Neuronal stem cell (in vitro differentiated cells): ENCODE measurements at regions not wholly inside any gene's neighbourhood (a gene's known extent, or its start where the extent isn't known, plus 50 kb on each side); places are given as distances from the start of the nearest gene placed in this dataset.

Source experiments
- DNase-seq: peaks from one replicate; pipeline ENCODE4 v3.0.0-alpha.2; 2013; ENCODE audit warnings: low spot score
- H2AFZ ChIP-seq: one replicate; pipeline ENCODE4 v1.6.1; 2013; ENCODE audit warnings: mild to moderate bottlenecking, low read length, inconsistent platforms
- H2AK5ac ChIP-seq: 2 replicates; pipeline ENCODE4 v1.6.1; 2013; ENCODE audit warnings: low read depth, mild to moderate bottlenecking, inconsistent platforms, low read length, moderate library complexity, mixed read lengths
- H2BK120ac ChIP-seq: 2 replicates; pipeline ENCODE4 v1.6.1; 2013; ENCODE audit warnings: low read depth, mild to moderate bottlenecking, inconsistent platforms, low read length, moderate library complexity, mixed read lengths
- H2BK12ac ChIP-seq: one replicate; pipeline ENCODE4 v1.6.1; 2013; ENCODE audit warnings: low read length, inconsistent platforms
- H2BK15ac ChIP-seq: 2 replicates; pipeline ENCODE4 v1.6.1; 2013; ENCODE audit warnings: mild to moderate bottlenecking, low read length, inconsistent platforms, mixed read lengths
- H2BK5ac ChIP-seq: one replicate; pipeline ENCODE4 v1.6.1; 2013; ENCODE audit warnings: inconsistent platforms, mild to moderate bottlenecking, low read length, moderate library complexity
- H3K14ac ChIP-seq: one replicate; pipeline ENCODE4 v1.6.1; 2013; ENCODE audit warnings: low read length, inconsistent platforms
- H3K18ac ChIP-seq: 2 replicates; pipeline ENCODE4 v1.6.1; 2013; ENCODE audit warnings: low read length, inconsistent platforms
- H3K23ac ChIP-seq: 2 replicates; pipeline ENCODE4 v1.6.1; 2013; ENCODE audit warnings: low read depth, mild to moderate bottlenecking, mixed read lengths, low read length, inconsistent platforms; ENCODE audit not compliant: poor library complexity
- H3K27ac ChIP-seq: replicated peaks from 3 replicates; pipeline ENCODE4 v1.5.1; 2013; ENCODE audit warnings: low read length, inconsistent platforms
- H3K27me3 ChIP-seq, 3 experiments: 2 replicates each; pipeline ENCODE4 v1.6.1; 2013; ENCODE audit warnings: low read length in 3 of 3, mild to moderate bottlenecking in 2 of 3, inconsistent platforms in 1 of 3, low read depth in 1 of 3, mixed read lengths in 1 of 3, moderate library complexity in 1 of 3; ENCODE audit not compliant: control insufficient read depth in 3 of 3, insufficient read depth in 3 of 3
- H3K36me3 ChIP-seq, 2 donors: replicated peaks in 1 of 2; 2 replicates each; pipeline ENCODE4 v1.6.1; 2013; ENCODE audit warnings: low read length in 2 of 2; ENCODE audit not compliant: control insufficient read depth in 2 of 2, insufficient read depth in 2 of 2
- H3K4ac ChIP-seq: 2 replicates; pipeline ENCODE4 v1.6.1; 2013; ENCODE audit warnings: inconsistent platforms, mild to moderate bottlenecking, low read length, moderate library complexity
- H3K4me1 ChIP-seq, 2 donors: 1 replicate in 1 of 2; 2 replicates in 1 of 2; pipeline ENCODE4 v1.6.1; 2013; ENCODE audit warnings: low read length in 2 of 2, low read depth in 1 of 2; ENCODE audit not compliant: control insufficient read depth in 2 of 2, insufficient read depth in 1 of 2
- H3K4me2 ChIP-seq: one replicate; pipeline ENCODE4 v1.6.1; 2013; ENCODE audit warnings: mild to moderate bottlenecking, low read length, inconsistent platforms; ENCODE audit not compliant: insufficient read depth, poor library complexity, severe bottlenecking
- H3K4me3 ChIP-seq, 2 donors: 2 replicates each; pipeline ENCODE4 v1.5.1; 2013; ENCODE audit warnings: low read length in 2 of 2, mild to moderate bottlenecking in 2 of 2, inconsistent platforms in 1 of 2, moderate library complexity in 1 of 2
- H3K79me1 ChIP-seq: one replicate; pipeline ENCODE4 v1.6.1; 2013; ENCODE audit warnings: low read depth, mild to moderate bottlenecking, inconsistent platforms, low read length, moderate library complexity
- H3K9ac ChIP-seq: one replicate; pipeline ENCODE4 v1.6.1; 2013; ENCODE audit warnings: mild to moderate bottlenecking, low read depth, low read length, inconsistent platforms; ENCODE audit not compliant: poor library complexity
- H3K9me3 ChIP-seq, 2 donors: replicated peaks in 1 of 2; 2 replicates each; pipeline versions ENCODE3 to v1.6.1; 2013; ENCODE audit warnings: low read length in 2 of 2, mild to moderate bottlenecking in 2 of 2, inconsistent platforms in 1 of 2, low read depth in 1 of 2, mixed read lengths in 1 of 2, moderate library complexity in 1 of 2; ENCODE audit not compliant: control insufficient read depth in 2 of 2, insufficient read depth in 1 of 2
- H4K8ac ChIP-seq: one replicate; pipeline ENCODE4 v1.6.1; 2013; ENCODE audit warnings: low read depth, mild to moderate bottlenecking, inconsistent platforms, low read length, moderate library complexity
- H4K91ac ChIP-seq: one replicate; pipeline ENCODE4 v1.6.1; 2013; ENCODE audit warnings: low read length, low read depth, mild to moderate bottlenecking, inconsistent platforms; ENCODE audit not compliant: poor library complexity
- WGBS, 2 donors: extraction: QIAGEN DNeasy Blood & Tissue Kit; methylation state at CpG; one replicate each; pipeline ENCODE4 v1.1.7; 2013; ENCODE audit warnings: missing lambda C conversion rate in 2 of 2, mixed read lengths in 1 of 2; ENCODE audit not compliant: insufficient read length in 2 of 2, insufficient replicate concordance in 1 of 2; ENCODE audit errors: extremely low coverage in 2 of 2; 5-methylcytosine and 5-hydroxymethylcytosine counted together

DNA sequence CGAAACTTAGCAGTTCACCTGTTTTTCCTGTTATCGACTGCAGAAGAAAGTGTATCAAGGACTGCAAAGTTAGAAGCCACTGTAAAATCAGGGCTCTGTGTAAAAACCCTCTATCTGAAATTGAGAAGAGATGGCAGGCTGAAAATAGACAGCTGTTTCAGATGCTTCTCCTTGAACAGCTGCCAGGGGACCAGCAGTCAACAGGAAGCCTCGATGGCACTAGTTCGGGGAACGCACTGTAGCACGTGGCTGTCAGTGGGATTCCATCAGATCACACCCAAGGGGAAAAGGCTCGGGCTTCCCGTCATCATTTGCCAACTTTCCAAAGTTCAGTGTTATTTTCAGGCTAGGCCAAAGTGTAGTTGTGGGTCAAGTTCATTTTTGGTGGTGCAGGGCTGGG, 316.9 kb downstream of the TXNL1 start:
- Histone ChIP-seq H3K4ac (no peak overlapping the region), H3K14ac (no peak overlapping the region), H2AK5ac (no peak overlapping the region), H2BK120ac (no peak overlapping the region), H3K9me3 (peaks cover 0 to 4% of the 10 kb centered on the region in 2 donors), H2AFZ (peak overlapping the region; percentile 32), H3K4me2 (no peak overlapping the region), H4K8ac (no peak overlapping the region), H3K4me3 (no peak overlapping the region), H3K36me3 (no peaks in the 10 kb centered on the region), H3K79me1 (no peaks in the 10 kb centered on the region), H3K27ac (no peak overlapping the region), H2BK5ac (no peak overlapping the region), H3K9ac (no peak overlapping the region), H2BK12ac (no peak overlapping the region), H3K27me3 (no peaks in the 10 kb centered on the region), H3K23ac (no peak overlapping the region), H4K91ac (no peak overlapping the region), H2BK15ac (no peak overlapping the region), H3K18ac (no peak overlapping the region), H3K4me1 (peaks cover 4 to 7% of the 10 kb centered on the region in 2 donors)
- WGBS, 2 donors: no CpG with 5 or more reads among the region's 8 CpGs
- no peak for DNase-seq

DNA sequence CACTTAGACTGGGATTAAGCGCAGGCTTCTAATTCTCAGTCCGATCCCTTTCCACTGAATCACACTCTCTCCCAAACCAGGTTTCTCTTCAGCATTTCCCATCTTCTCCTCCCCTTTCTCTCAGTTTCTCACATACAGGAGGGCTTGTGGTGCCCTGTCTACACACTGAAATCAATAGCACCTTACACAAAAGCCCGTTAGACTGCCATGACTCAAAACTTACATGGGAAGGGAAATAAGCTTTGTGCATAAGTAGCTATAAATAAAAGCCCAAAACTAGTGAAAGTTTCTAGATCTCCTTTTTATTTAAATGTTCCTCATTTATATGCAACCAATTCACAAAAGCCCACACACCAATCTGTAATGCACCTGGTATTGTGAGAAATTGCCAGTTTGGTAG, 318.4 kb downstream of the TXNL1 start:
- no peak for DNase-seq
- no peak overlapping the region for H3K27ac ChIP-seq
- H4K91ac ChIP-seq: no peak overlapping the region
- H2BK5ac ChIP-seq: no peak overlapping the region
- peaks cover 4 to 7% of the 10 kb centered on the region in 2 donors for H3K4me1 ChIP-seq
- H3K14ac ChIP-seq: no peak overlapping the region
- no peaks in the 10 kb centered on the region for H3K79me1 ChIP-seq
- no peak overlapping the region for H3K4ac ChIP-seq
- peaks cover 0 to 6% of the 10 kb centered on the region in 2 donors for H3K9me3 ChIP-seq
- no peak overlapping the region for H2BK12ac ChIP-seq
- no peak overlapping the region for H3K23ac ChIP-seq
- no peaks in the 10 kb centered on the region for H3K36me3 ChIP-seq
- H2BK120ac ChIP-seq: no peak overlapping the region
- H3K18ac ChIP-seq: no peak overlapping the region
- no peak overlapping the region for H2AFZ ChIP-seq
- WGBS, 2 donors: no CpG with 5 or more reads among the region's 3 CpGs
- H3K27me3 ChIP-seq: no peaks in the 10 kb centered on the region
- H2BK15ac ChIP-seq: no peak overlapping the region
- no peak overlapping the region for H2AK5ac ChIP-seq
- H4K8ac ChIP-seq: no peak overlapping the region
- H3K4me3 ChIP-seq: no peak overlapping the region
- H3K9ac ChIP-seq: no peak overlapping the region
- no peak overlapping the region for H3K4me2 ChIP-seq

DNA sequence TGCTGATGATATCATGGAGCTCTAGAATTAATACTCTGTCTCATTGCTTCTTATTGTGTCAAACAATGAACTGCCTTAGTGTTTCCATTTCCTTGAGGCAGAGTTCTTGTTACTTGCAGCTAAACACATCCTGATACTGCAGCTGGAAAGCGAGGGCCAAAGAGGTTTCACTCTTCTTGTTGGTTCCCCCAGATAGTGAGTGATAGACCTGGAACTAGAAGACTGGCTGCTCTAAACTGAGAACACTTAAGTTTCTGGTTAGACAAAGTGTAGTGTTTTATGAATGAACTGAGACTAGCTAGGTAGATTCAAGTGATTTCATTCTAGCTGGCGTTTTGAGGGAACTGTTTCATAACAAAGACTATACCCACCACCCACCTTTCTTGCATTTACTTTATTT, 321.7 kb downstream of the TXNL1 start:
- Histone ChIP-seq H3K27ac (no peak overlapping the region), H3K4ac (no peak overlapping the region), H3K4me2 (no peak overlapping the region), H2BK120ac (no peak overlapping the region), H2BK5ac (no peak overlapping the region), H3K9ac (no peak overlapping the region), H4K91ac (no peak overlapping the region), H3K4me1 (peaks cover 0 to 2% of the 10 kb centered on the region in 2 donors), H3K4me3 (no peak overlapping the region), H3K18ac (no peak overlapping the region), H2AFZ (no peak overlapping the region), H3K36me3 (no peaks in the 10 kb centered on the region), H3K23ac (no peak overlapping the region), H3K9me3 (peaks cover 0 to 6% of the 10 kb centered on the region in 2 donors), H3K27me3 (no peaks in the 10 kb centered on the region), H3K14ac (no peak overlapping the region), H4K8ac (no peak overlapping the region), H2AK5ac (no peak overlapping the region), H2BK12ac (no peak overlapping the region), H3K79me1 (no peaks in the 10 kb centered on the region), H2BK15ac (no peak overlapping the region)
- no CpG with 5 or more reads among the region's 2 CpGs for WGBS, 2 donors
- no peak for DNase-seq

DNA sequence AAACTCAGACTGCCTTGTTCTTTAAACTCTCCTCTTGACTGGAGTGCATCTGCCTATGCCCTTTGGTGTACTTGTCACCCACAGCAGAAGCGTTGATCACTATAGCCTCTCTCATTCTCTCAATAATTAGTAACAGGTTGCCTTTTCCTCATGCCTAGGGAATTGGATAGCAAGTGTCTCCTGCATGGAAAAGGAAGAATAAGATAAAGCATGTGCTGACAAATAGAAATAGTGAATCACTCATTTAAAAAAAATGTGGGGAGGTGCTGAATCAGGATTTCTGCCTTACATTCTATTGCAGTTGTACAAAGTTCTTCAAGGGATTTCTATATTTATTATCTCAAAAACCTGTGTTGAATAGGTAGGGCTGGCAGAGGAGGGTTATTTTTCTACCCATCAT, 323.0 kb downstream of the TXNL1 start:
- no CpG with 5 or more reads among the region's 1 CpG for WGBS, 2 donors

More for the DNA sequence above, 323.0 kb downstream of the TXNL1 start:
- Histone ChIP-seq H3K36me3 (no peaks in the 10 kb centered on the region), H3K23ac (no peak overlapping the region), H4K8ac (no peak overlapping the region), H2AK5ac (no peak overlapping the region), H3K4ac (no peak overlapping the region), H2BK5ac (no peak overlapping the region), H2BK120ac (no peak overlapping the region), H3K4me1 (peaks cover 0 to 2% of the 10 kb centered on the region in 2 donors), H3K14ac (no peak overlapping the region), H3K79me1 (no peaks in the 10 kb centered on the region), H3K27me3 (no peaks in the 10 kb centered on the region), H2BK12ac (no peak overlapping the region), H2AFZ (no peak overlapping the region), H3K18ac (no peak overlapping the region), H3K9me3 (peaks cover 0 to 6% of the 10 kb centered on the region in 2 donors), H3K27ac (no peak overlapping the region), H3K4me3 (no peak overlapping the region), H3K9ac (no peak overlapping the region), H2BK15ac (no peak overlapping the region), H3K4me2 (no peak overlapping the region), H4K91ac (no peak overlapping the region)
- no peak for DNase-seq
